ENCODE measurements at regions not wholly inside any gene's neighbourhood (a gene's known extent, or its start where the extent isn't known, plus 50 kb on each side); places are given as distances from the start of the nearest gene placed in this dataset.

- H3K27me3 ChIP-seq (ENCODE audit: control insufficient read depth in 1 of 2, insufficient read depth in 1 of 2, low read length in 2 of 2): peaks cover 3 to 14% of the 10 kb centered on the region in 2 experiments
- no peaks in the 10 kb centered on the region for H3K79me1 ChIP-seq (replicated peaks; ENCODE audit: low read length, poor library complexity, severe bottlenecking)
- H2AK5ac ChIP-seq (ENCODE audit: low read length, severe bottlenecking): no peak overlapping the region
- no peaks in the 10 kb centered on the region for H3K36me3 ChIP-seq (ENCODE audit: control insufficient read depth in 1 of 2, insufficient read depth in 2 of 2, low read depth in 1 of 2, low read length in 2 of 2)
- no peak overlapping the region for H3K27ac ChIP-seq (ENCODE audit: low read length, poor library complexity, severe bottlenecking)
- H2BK15ac ChIP-seq (ENCODE audit: low read depth, poor library complexity, severe bottlenecking): no peak overlapping the region
- DNase-seq: no peak
- no peaks in the 10 kb centered on the region for H3K9me3 ChIP-seq (ENCODE audit: control insufficient read depth, low read length)
- WGBS: 88% methylated on average over 4 of the region's 4 CpGs
- no peak overlapping the region for H2BK5ac ChIP-seq (ENCODE audit: low read depth, low read length, poor library complexity, severe bottlenecking)
- no peak overlapping the region for H3K4me3 ChIP-seq (ENCODE audit: insufficient read depth in 1 of 2, low read depth in 1 of 2, low read length in 2 of 2)
- no peak overlapping the region for H3K14ac ChIP-seq (ENCODE audit: low read length in 2 of 2)
- no peak overlapping the region for H3K4ac ChIP-seq (ENCODE audit: low read depth in 1 of 2, low read length in 2 of 2)
- H2BK12ac ChIP-seq (ENCODE audit: low read length in 2 of 2): no peak overlapping the region
- H3K4me1 ChIP-seq (ENCODE audit: control insufficient read depth, insufficient read depth, low read depth, low read length): no peaks in the 10 kb centered on the region
- H4K8ac ChIP-seq (ENCODE audit: low read length): no peak overlapping the region
- no peak overlapping the region for H2BK120ac ChIP-seq (ENCODE audit: low read depth, low read length)
- no peak overlapping the region for H3K18ac ChIP-seq (ENCODE audit: low read depth in 1 of 2, low read length in 2 of 2)
- no peak overlapping the region for H2AFZ ChIP-seq (ENCODE audit: low read depth, low read length)
- peak overlapping the region; percentile 34 for H4K91ac ChIP-seq (ENCODE audit: low read length)
- no peak overlapping the region for H3K4me2 ChIP-seq (ENCODE audit: low read length, poor library complexity, severe bottlenecking)
- H3K23ac ChIP-seq (ENCODE audit: low read length in 2 of 2): no peak overlapping the region
- H3K9ac ChIP-seq (ENCODE audit: low read length): no peak overlapping the region
These were observed 311.8 kb upstream of the PRKCQ start for GRCh38 chr10:6891924-6892323.

- H3K18ac ChIP-seq (ENCODE audit: low read depth in 1 of 2, low read length in 2 of 2): no peak overlapping the region
- H3K27ac ChIP-seq (ENCODE audit: low read length, poor library complexity, severe bottlenecking): no peak overlapping the region
- no peak overlapping the region for H3K4ac ChIP-seq (ENCODE audit: low read depth in 1 of 2, low read length in 2 of 2)
- H2AK5ac ChIP-seq (ENCODE audit: low read length, severe bottlenecking): no peak overlapping the region
- H3K79me1 ChIP-seq (replicated peaks; ENCODE audit: low read length, poor library complexity, severe bottlenecking): no peaks in the 10 kb centered on the region
- no peak overlapping the region for H2BK120ac ChIP-seq (ENCODE audit: low read depth, low read length)
- H2BK12ac ChIP-seq (ENCODE audit: low read length in 2 of 2): no peak overlapping the region
- no peaks in the 10 kb centered on the region for H3K36me3 ChIP-seq (ENCODE audit: control insufficient read depth in 1 of 2, insufficient read depth in 2 of 2, low read depth in 1 of 2, low read length in 2 of 2)
- no peak overlapping the region for H3K4me2 ChIP-seq (ENCODE audit: low read length, poor library complexity, severe bottlenecking)
- no peaks in the 10 kb centered on the region for H3K9me3 ChIP-seq (ENCODE audit: control insufficient read depth, low read length)
- peaks cover 3 to 14% of the 10 kb centered on the region in 2 experiments for H3K27me3 ChIP-seq (ENCODE audit: control insufficient read depth in 1 of 2, insufficient read depth in 1 of 2, low read length in 2 of 2)
- H3K9ac ChIP-seq (ENCODE audit: low read length): no peak overlapping the region
- no peaks in the 10 kb centered on the region for H3K4me1 ChIP-seq (ENCODE audit: control insufficient read depth, insufficient read depth, low read depth, low read length)
- H2BK15ac ChIP-seq (ENCODE audit: low read depth, poor library complexity, severe bottlenecking): no peak overlapping the region
- no peak overlapping the region for H4K8ac ChIP-seq (ENCODE audit: low read length)
- no peak overlapping the region for H2BK5ac ChIP-seq (ENCODE audit: low read depth, low read length, poor library complexity, severe bottlenecking)
- no peak overlapping the region for H3K23ac ChIP-seq (ENCODE audit: low read length in 2 of 2)
- no peak overlapping the region for H3K4me3 ChIP-seq (ENCODE audit: insufficient read depth in 1 of 2, low read depth in 1 of 2, low read length in 2 of 2)
- no peak overlapping the region for H3K14ac ChIP-seq (ENCODE audit: low read length in 2 of 2)
- DNase-seq: no peak
- WGBS: 79% methylated on average over 3 of the region's 3 CpGs
- H2AFZ ChIP-seq (ENCODE audit: low read depth, low read length): no peak overlapping the region
- H4K91ac ChIP-seq (ENCODE audit: low read length): no peak overlapping the region
These were observed 309.6 kb upstream of the PRKCQ start for GRCh38 chr10:6889718-6890117.

GRCh38 chr10:6888434-6888833 lies 308.4 kb upstream of the PRKCQ start:
- Histone ChIP-seq H3K36me3 (ENCODE audit: control insufficient read depth in 1 of 2, insufficient read depth in 2 of 2, low read depth in 1 of 2, low read length in 2 of 2) (no peaks in the 10 kb centered on the region), H3K9me3 (ENCODE audit: control insufficient read depth, low read length) (no peaks in the 10 kb centered on the region), H2BK5ac (ENCODE audit: low read depth, low read length, poor library complexity, severe bottlenecking) (no peak overlapping the region)

GRCh38 chr10:6885284-6885683 lies 305.2 kb upstream of the PRKCQ start:
- no peak for DNase-seq
- Histone ChIP-seq H3K4ac (ENCODE audit: low read depth in 1 of 2, low read length in 2 of 2) (no peak overlapping the region), H2BK5ac (ENCODE audit: low read depth, low read length, poor library complexity, severe bottlenecking) (no peak overlapping the region), H2AFZ (ENCODE audit: low read depth, low read length) (no peak overlapping the region), H2BK15ac (ENCODE audit: low read depth, poor library complexity, severe bottlenecking) (no peak overlapping the region), H3K4me2 (ENCODE audit: low read length, poor library complexity, severe bottlenecking) (no peak overlapping the region), H3K27me3 (ENCODE audit: control insufficient read depth in 1 of 2, insufficient read depth in 1 of 2, low read length in 2 of 2) (peaks cover 0 to 25% of the 10 kb centered on the region in 2 experiments), H3K4me1 (ENCODE audit: control insufficient read depth, insufficient read depth, low read depth, low read length) (no peaks in the 10 kb centered on the region), H3K18ac (ENCODE audit: low read depth in 1 of 2, low read length in 2 of 2) (peak overlapping the region in 1 of 2 experiments; percentile 34), H2BK120ac (ENCODE audit: low read depth, low read length) (no peak overlapping the region), H2AK5ac (ENCODE audit: low read length, severe bottlenecking) (no peak overlapping the region), H3K9ac (ENCODE audit: low read length) (no peak overlapping the region), H3K9me3 (ENCODE audit: control insufficient read depth, low read length) (no peaks in the 10 kb centered on the region), H2BK12ac (ENCODE audit: low read length in 2 of 2) (no peak overlapping the region), H4K8ac (ENCODE audit: low read length) (no peak overlapping the region), H3K27ac (ENCODE audit: low read length, poor library complexity, severe bottlenecking) (no peak overlapping the region), H3K4me3 (ENCODE audit: insufficient read depth in 1 of 2, low read depth in 1 of 2, low read length in 2 of 2) (no peak overlapping the region), H3K79me1 (replicated peaks; ENCODE audit: low read length, poor library complexity, severe bottlenecking) (no peaks in the 10 kb centered on the region), H4K91ac (ENCODE audit: low read length) (no peak overlapping the region), H3K14ac (ENCODE audit: low read length in 2 of 2) (no peak overlapping the region), H3K23ac (ENCODE audit: low read length in 2 of 2) (no peak overlapping the region), H3K36me3 (ENCODE audit: control insufficient read depth in 1 of 2, insufficient read depth in 2 of 2, low read depth in 1 of 2, low read length in 2 of 2) (no peaks in the 10 kb centered on the region)
- 100% methylated on average over 1 of the region's 2 CpGs for WGBS

More at GRCh38 chr10:6888434-6888833, 308.4 kb upstream of the PRKCQ start:
- WGBS: 63% methylated on average over 1 of the region's 2 CpGs
- Histone ChIP-seq H2BK120ac (ENCODE audit: low read depth, low read length) (no peak overlapping the region), H2BK12ac (ENCODE audit: low read length in 2 of 2) (no peak overlapping the region), H3K18ac (ENCODE audit: low read depth in 1 of 2, low read length in 2 of 2) (no peak overlapping the region), H3K4me1 (ENCODE audit: control insufficient read depth, insufficient read depth, low read depth, low read length) (no peaks in the 10 kb centered on the region), H3K4me2 (ENCODE audit: low read length, poor library complexity, severe bottlenecking) (no peak overlapping the region), H3K14ac (ENCODE audit: low read length in 2 of 2) (no peak overlapping the region), H4K91ac (ENCODE audit: low read length) (no peak overlapping the region), H3K4ac (ENCODE audit: low read depth in 1 of 2, low read length in 2 of 2) (no peak overlapping the region), H2AK5ac (ENCODE audit: low read length, severe bottlenecking) (no peak overlapping the region), H3K27me3 (ENCODE audit: control insufficient read depth in 1 of 2, insufficient read depth in 1 of 2, low read length in 2 of 2) (peaks cover 3 to 11% of the 10 kb centered on the region in 2 experiments), H4K8ac (ENCODE audit: low read length) (no peak overlapping the region), H3K27ac (ENCODE audit: low read length, poor library complexity, severe bottlenecking) (no peak overlapping the region), H2AFZ (ENCODE audit: low read depth, low read length) (no peak overlapping the region), H3K79me1 (replicated peaks; ENCODE audit: low read length, poor library complexity, severe bottlenecking) (no peaks in the 10 kb centered on the region), H2BK15ac (ENCODE audit: low read depth, poor library complexity, severe bottlenecking) (no peak overlapping the region), H3K9ac (ENCODE audit: low read length) (no peak overlapping the region), H3K4me3 (ENCODE audit: insufficient read depth in 1 of 2, low read depth in 1 of 2, low read length in 2 of 2) (no peak overlapping the region), H3K23ac (ENCODE audit: low read length in 2 of 2) (no peak overlapping the region)
- no peak for DNase-seq

All from mesenchymal stem cell (in vitro differentiated cells and primary cell).